Gastroesophageal sphincter (tissue), 4 donors: ENCODE measurements at regions not wholly inside any gene's neighbourhood (a gene's known extent, or its start where the extent isn't known, plus 50 kb on each side); places are given as distances from the start of the nearest gene placed in this dataset.

Source experiments
- ATAC-seq: fragments of 150-250 bp; one replicate; pipeline ENCODE4 v1.9.1; 2016; ENCODE audit warnings: mild to moderate bottlenecking, moderate library complexity
- H3K27ac ChIP-seq, 4 donors: fragments of 200-600 bp; sonication (generic) in 3 of 4; 1 replicate in 3 of 4; 2 replicates in 1 of 4; pipeline ENCODE4 v1.5.1; 2016 to 2019
- H3K27me3 ChIP-seq: fragments of 200-600 bp; sonication (generic); one replicate; pipeline ENCODE4 v1.5.1; 2019
- H3K36me3 ChIP-seq, 2 donors: fragments of 200-600 bp; sonication (generic); one replicate each; pipeline ENCODE4 v1.5.1; 2019; ENCODE audit warnings: control low read depth in 1 of 2
- H3K4me1 ChIP-seq, 3 donors: fragments of 200-600 bp; sonication (generic); 1 replicate in 2 of 3; 2 replicates in 1 of 3; pipeline ENCODE4 v1.5.1; 2016 to 2019; ENCODE audit warnings: control low read depth in 2 of 3
- H3K4me3 ChIP-seq, 2 donors: fragments of 200-600 bp; sonication (generic); one replicate each; pipeline ENCODE4 v1.5.1; 2019; ENCODE audit warnings: mild to moderate bottlenecking in 1 of 2, moderate library complexity in 1 of 2
- H3K9me3 ChIP-seq, 3 donors: fragments of 200-600 bp; sonication (generic); one replicate each; pipeline ENCODE4 v1.5.1; 2017 to 2019; ENCODE audit warnings: control low read depth in 2 of 3
- CTCF ChIP-seq, 4 experiments: fragments of 200-600 bp in 2 of 4; fragments of 450-650 bp in 2 of 4; sonication (generic) in 1 of 4; IDR thresholded peaks; one replicate each; pipeline ENCODE4 v1.5.1; 2017 to 2019; ENCODE audit warnings: antibody characterized with exemption in 4 of 4, mild to moderate bottlenecking in 2 of 4, moderate library complexity in 2 of 4
- EP300 ChIP-seq: sonication (generic); formaldehyde crosslinking; IDR thresholded peaks from one replicate; pipeline ENCODE4 v1.6.1; 2017; ENCODE audit warnings: antibody characterized with exemption, mild to moderate bottlenecking
- POLR2A ChIP-seq, 2 donors: fragments of 450-650 bp; IDR thresholded peaks; one replicate each; pipeline ENCODE4 v1.6.1; 2017; ENCODE audit warnings: antibody characterized with exemption in 2 of 2, mild to moderate bottlenecking in 2 of 2, moderate library complexity in 1 of 2
- POLR2AphosphoS5 ChIP-seq: sonication (generic); formaldehyde crosslinking; IDR thresholded peaks from one replicate; pipeline ENCODE4 v1.6.1; 2017; ENCODE audit warnings: antibody characterized with exemption
- WGBS, 2 donors: methylation state at CpG; one replicate each; pipeline ENCODE4 v1.1.5; 2018; ENCODE audit warnings: low coverage in 1 of 2; 5-methylcytosine and 5-hydroxymethylcytosine counted together

- H3K9me3 ChIP-seq: no peaks in the 10 kb centered on the region
- peak; percentile 16 for ATAC-seq
- no peaks in the 10 kb centered on the region for H3K27me3 ChIP-seq
- H3K4me3 ChIP-seq: no peak overlapping the region
- no peaks in the 10 kb centered on the region for H3K36me3 ChIP-seq
- H3K4me1 ChIP-seq: no peaks in the 10 kb centered on the region
- no peak overlapping the region for H3K27ac ChIP-seq
- TF ChIP-seq EP300 (no peak), POLR2A (IDR thresholded peaks at IDR 0.05) (no peak), CTCF (IDR thresholded peaks at IDR 0.05) (no peak), POLR2AphosphoS5 (no peak)
- 76 to 96% methylated on average over 5 to 10 of the region's 51 CpGs for WGBS, 2 donors
These were observed 106.7 kb downstream of the RAP2B start for GRCh38 chr3:153268564-153269279.

GRCh38 chr3:153269730-153270129, 107.7 kb downstream of the RAP2B start:
- Histone ChIP-seq H3K27ac (no peak overlapping the region), H3K27me3 (no peaks in the 10 kb centered on the region), H3K4me3 (no peak overlapping the region), H3K4me1 (no peaks in the 10 kb centered on the region), H3K36me3 (no peaks in the 10 kb centered on the region), H3K9me3 (no peaks in the 10 kb centered on the region)
- 66 to 73% methylated on average over 4 of the region's 4 CpGs for WGBS, 2 donors
- no peak for TF ChIP-seq POLR2AphosphoS5
- TF ChIP-seq POLR2A (IDR thresholded peaks at IDR 0.05): no peak
- TF ChIP-seq EP300: no peak
- TF ChIP-seq CTCF (IDR thresholded peaks at IDR 0.05): no peak
- no peak for ATAC-seq

- no peak for TF ChIP-seq POLR2A (IDR thresholded peaks at IDR 0.05)
- no peak for TF ChIP-seq POLR2AphosphoS5
- TF ChIP-seq EP300: no peak
- no peak for TF ChIP-seq CTCF (IDR thresholded peaks at IDR 0.05)
- Histone ChIP-seq H3K36me3 (no peaks in the 10 kb centered on the region), H3K9me3 (no peaks in the 10 kb centered on the region), H3K27me3 (no peaks in the 10 kb centered on the region), H3K4me1 (no peaks in the 10 kb centered on the region), H3K4me3 (no peak overlapping the region), H3K27ac (no peak overlapping the region)
- no peak for ATAC-seq
- 94 to 95% methylated on average over 2 to 3 of the region's 4 CpGs for WGBS, 2 donors
These were observed 111.2 kb downstream of the RAP2B start for GRCh38 chr3:153273217-153273616.

- no peak for ATAC-seq
- Histone ChIP-seq H3K36me3 (no peaks in the 10 kb centered on the region), H3K27ac (no peak overlapping the region), H3K4me1 (no peaks in the 10 kb centered on the region), H3K4me3 (no peak overlapping the region), H3K27me3 (no peaks in the 10 kb centered on the region), H3K9me3 (no peaks in the 10 kb centered on the region)
- WGBS, 2 donors: 33 to 51% methylated on average over 5 to 7 of the region's 7 CpGs
- no peak for TF ChIP-seq CTCF (IDR thresholded peaks at IDR 0.05)
- no peak for TF ChIP-seq POLR2AphosphoS5
- no peak for TF ChIP-seq POLR2A (IDR thresholded peaks at IDR 0.05)
- no peak for TF ChIP-seq EP300
These were observed 111.9 kb downstream of the RAP2B start for GRCh38 chr3:153273767-153274435.

- Histone ChIP-seq H3K36me3 (no peaks in the 10 kb centered on the region), H3K9me3 (no peaks in the 10 kb centered on the region), H3K27me3 (no peaks in the 10 kb centered on the region), H3K27ac (no peak overlapping the region), H3K4me1 (no peaks in the 10 kb centered on the region), H3K4me3 (no peak overlapping the region)
- TF ChIP-seq CTCF (IDR thresholded peaks at IDR 0.05) (no peak), EP300 (no peak), POLR2AphosphoS5 (no peak), POLR2A (IDR thresholded peaks at IDR 0.05) (no peak)
- no peak for ATAC-seq
- WGBS, 2 donors: 53 to 78% methylated on average over 3 of the region's 3 CpGs
These were observed 112.5 kb downstream of the RAP2B start for GRCh38 chr3:153274561-153274960.
